ENCODE measurements at regions not wholly inside any gene's neighbourhood (a gene's known extent, or its start where the extent isn't known, plus 50 kb on each side); places are given as distances from the start of the nearest gene placed in this dataset.

DNA sequence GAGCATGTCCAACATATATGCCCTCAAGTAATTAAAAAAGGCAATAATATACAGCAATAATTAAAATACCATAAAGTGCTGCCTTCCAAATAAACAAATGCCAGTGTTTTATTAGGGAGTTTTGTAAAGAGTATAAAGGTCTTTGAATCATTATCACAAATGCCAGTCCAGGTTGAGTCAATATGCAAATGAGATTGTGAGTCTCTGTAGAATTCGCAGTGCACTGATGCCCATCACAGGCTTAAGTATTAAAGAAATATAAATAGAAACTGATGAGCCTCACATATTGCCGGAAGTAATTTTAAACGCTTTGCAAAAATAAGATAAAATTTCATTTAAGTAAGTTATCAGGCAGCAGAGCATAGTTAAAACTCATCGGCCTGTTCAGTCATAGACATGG, 205.0 kb upstream of the TECRL start:
- TF ChIP-seq POLR2A (IDR thresholded peaks at IDR 0.05; ENCODE audit: control extremely low read depth in 1 of 2, low read depth in 2 of 2, low read length in 2 of 2) (no peak), GABPA (IDR thresholded peaks at IDR 0.05; ENCODE audit: borderline replicate concordance, insufficient read depth, low read length) (no peak), CBX5 (IDR thresholded peaks at IDR 0.05; ENCODE audit: low read depth, low read length) (no peak), SIN3A (conservative IDR thresholded peaks at IDR 0.05 in 1 of 2, IDR thresholded peaks at IDR 0.05 in 1 of 2; ENCODE audit: low read depth in 1 of 2, low read length in 2 of 2) (no peak), RAD21 (IDR thresholded peaks at IDR 0.05 in 1 of 2, conservative IDR thresholded peaks at IDR 0.05 in 1 of 2; ENCODE audit: low read depth in 2 of 2, low read length in 2 of 2) (no peak), POLR2AphosphoS5 (IDR thresholded peaks at IDR 0.05; ENCODE audit: low read depth, low read length) (no peak), CREB1 (IDR thresholded peaks at IDR 0.05) (no peak), SRF (IDR thresholded peaks at IDR 0.05; ENCODE audit: low read depth, low read length) (no peak), ASH2L (IDR thresholded peaks at IDR 0.05; ENCODE audit: low read length) (no peak), JUND (IDR thresholded peaks at IDR 0.05; ENCODE audit: low read length) (no peak)
- TF ChIP-seq, protein P1, sequence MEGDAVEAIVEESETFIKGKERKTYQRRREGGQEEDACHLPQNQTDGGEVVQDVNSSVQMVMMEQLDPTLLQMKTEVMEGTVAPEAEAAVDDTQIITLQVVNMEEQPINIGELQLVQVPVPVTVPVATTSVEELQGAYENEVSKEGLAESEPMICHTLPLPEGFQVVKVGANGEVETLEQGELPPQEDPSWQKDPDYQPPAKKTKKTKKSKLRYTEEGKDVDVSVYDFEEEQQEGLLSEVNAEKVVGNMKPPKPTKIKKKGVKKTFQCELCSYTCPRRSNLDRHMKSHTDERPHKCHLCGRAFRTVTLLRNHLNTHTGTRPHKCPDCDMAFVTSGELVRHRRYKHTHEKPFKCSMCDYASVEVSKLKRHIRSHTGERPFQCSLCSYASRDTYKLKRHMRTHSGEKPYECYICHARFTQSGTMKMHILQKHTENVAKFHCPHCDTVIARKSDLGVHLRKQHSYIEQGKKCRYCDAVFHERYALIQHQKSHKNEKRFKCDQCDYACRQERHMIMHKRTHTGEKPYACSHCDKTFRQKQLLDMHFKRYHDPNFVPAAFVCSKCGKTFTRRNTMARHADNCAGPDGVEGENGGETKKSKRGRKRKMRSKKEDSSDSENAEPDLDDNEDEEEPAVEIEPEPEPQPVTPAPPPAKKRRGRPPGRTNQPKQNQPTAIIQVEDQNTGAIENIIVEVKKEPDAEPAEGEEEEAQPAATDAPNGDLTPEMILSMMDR (IDR thresholded peaks at IDR 0.05; ENCODE audit: control extremely low read depth in 1 of 3, insufficient read depth in 1 of 3, low read depth in 1 of 3, low read length in 3 of 3): no peak
- TF ChIP-seq, protein P2, sequence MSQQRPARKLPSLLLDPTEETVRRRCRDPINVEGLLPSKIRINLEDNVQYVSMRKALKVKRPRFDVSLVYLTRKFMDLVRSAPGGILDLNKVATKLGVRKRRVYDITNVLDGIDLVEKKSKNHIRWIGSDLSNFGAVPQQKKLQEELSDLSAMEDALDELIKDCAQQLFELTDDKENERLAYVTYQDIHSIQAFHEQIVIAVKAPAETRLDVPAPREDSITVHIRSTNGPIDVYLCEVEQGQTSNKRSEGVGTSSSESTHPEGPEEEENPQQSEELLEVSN (IDR thresholded peaks at IDR 0.05): no peak
- TF ChIP-seq, protein P3, sequence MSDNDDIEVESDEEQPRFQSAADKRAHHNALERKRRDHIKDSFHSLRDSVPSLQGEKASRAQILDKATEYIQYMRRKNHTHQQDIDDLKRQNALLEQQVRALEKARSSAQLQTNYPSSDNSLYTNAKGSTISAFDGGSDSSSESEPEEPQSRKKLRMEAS (IDR thresholded peaks at IDR 0.05): no peak
